GM18907 (cell line): ENCODE measurements at regions not wholly inside any gene's neighbourhood (a gene's known extent, or its start where the extent isn't known, plus 50 kb on each side); places are given as distances from the start of the nearest gene placed in this dataset.
"Not testable (repeated sequence)": the region's sequence is repeated elsewhere in the genome, so short reads cannot be mapped to it uniquely, and the experiment has no call there.

Source experiments
- ATAC-seq: cut with Tn5 transposase; IDR thresholded peaks from one replicate; pipeline ENCODE4 v1.9.1; 2021; ENCODE audit warnings: mild to moderate bottlenecking, moderate library complexity; ENCODE audit not compliant: unreplicated experiment

- no peak for ATAC-seq
Measured at GRCh38 chr15:66864086-66864830, 162.2 kb downstream of the SMAD6 start.

DNA sequence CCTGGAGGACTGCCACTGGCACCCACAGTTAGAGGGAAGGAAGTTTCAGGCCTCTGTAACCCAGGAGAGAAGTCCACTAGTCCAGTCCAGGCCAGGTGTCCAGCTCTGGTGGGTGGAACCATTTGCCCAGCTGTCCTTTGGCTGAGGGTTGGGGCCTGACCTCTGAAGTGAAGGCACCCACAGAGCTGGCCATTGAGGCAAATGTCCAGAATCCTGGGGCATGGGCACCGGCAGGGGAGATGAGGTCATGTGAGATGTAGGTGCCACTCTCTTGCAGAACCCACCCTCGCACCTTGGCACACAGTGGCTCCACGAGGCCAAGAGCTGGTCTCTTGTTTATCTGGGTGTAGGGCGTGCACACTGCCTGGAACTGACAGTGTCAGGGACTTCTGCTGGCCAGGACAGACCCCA is 162.8 kb downstream of the SMAD6 start:
- ATAC-seq: no peak

DNA sequence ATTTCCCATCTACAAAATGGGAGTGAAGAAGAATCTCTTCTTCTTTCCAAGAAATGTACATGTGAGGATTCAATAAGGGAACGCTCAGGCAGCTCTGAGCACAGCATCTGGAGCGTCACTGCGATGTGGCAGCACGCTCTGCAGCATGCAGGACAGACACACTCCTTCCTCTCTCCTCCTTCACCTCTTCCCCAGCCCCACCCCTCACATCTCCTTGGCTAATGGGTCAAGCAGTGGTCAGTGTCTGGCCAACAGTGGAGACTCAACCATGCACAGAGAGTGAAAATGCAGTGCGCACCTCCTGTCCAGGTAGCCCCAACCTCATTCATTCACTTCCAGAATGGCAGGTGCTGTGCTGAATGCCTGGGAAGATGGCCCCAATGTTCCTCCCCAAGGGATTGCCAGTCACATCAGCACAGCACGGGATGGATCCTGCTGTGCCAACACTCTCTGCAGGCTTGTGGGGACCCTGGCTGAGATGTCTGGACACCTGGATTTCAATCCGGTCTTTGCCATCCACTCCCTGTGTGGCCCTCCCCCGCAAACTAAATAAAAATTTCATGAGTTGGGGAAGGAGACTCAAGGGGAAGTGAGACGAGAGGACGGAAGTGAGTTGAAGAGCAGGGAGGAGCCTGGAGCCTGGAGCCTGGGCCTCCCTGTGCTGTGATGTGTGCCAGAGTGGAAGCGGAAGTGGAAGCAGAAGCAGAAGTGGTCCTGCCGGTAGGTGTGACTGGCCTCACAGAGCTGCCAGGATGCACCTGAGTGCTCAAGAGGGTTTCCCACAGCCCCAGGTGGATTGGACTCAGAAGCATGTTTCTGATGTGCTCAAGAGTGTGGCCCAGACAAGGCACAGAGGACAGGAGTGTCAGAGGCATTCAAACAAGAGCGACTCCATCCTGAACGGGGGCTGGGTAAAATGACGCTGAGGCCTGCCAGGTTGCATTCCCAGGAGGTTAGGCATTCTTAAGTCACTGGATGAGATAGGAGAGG is 163.9 kb downstream of the SMAD6 start:
- ATAC-seq: peak; percentile 82

- no peak for ATAC-seq
Measured at GRCh38 chr15:66866656-66867055, 164.6 kb downstream of the SMAD6 start.

DNA sequence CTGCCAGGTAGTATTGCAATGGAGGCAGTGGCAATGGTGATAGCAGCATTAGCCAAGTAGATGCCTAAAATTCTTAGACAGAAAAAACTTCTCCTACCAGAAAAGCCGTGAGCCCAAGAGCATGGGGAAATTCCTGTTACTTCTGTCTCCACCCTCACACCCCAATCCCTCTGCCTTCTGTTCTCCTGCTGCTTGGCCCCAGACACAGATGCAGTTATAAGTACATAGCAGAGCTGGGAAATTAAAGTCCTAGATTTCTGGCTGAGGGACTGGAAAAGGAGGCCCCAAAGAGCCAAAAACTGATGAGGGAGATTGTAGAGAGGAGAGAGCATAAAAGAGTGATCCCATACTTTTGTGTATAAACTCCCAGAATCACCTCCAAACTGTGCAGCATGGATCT is 166.9 kb downstream of the SMAD6 start:
- ATAC-seq: no peak

GRCh38 chr15:66870880-66871388 is 168.9 kb downstream of the SMAD6 start:
- no peak for ATAC-seq

GRCh38 chr15:66872405-66872804 is 170.4 kb downstream of the SMAD6 start:
- ATAC-seq: no peak

DNA sequence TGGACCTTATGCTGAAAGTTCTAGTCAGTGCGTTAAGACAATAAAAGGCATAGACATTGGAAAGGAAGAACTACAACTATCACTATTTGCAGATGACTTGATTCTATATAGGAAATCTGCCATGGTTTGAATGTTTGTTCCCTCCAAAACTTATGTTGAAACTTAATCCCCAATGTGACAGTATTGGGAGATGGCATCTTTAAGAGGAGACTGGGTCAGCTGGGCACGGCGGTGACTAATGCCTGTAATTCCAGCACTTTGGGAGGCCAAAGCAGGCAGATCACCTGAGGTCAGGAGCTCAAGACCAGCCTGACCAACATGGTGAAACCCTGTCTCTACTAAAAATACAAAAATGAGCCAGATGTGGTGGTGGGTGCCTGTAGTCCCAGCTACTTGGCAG is 171.3 kb downstream of the SMAD6 start:
- ATAC-seq: not testable (repeated sequence)

DNA sequence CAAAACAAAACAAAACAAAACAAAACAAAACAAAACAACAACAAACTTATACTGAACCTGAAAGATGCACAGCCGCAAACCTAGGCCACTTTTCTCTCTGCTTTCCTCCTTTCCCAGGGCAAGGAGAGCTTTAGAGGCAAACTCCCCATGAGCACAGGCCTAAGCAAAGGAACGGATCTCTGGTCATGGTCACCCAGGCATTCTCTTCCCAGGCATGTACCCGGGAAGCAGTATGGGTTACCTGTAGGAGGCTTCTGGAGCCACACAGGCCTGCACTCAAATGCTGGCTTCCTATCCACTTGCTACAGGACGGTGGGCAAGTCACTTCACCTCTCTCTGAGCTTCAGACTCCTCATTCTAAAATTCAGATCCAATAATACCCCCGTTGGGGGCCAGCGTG is 171.8 kb downstream of the SMAD6 start:
- no peak for ATAC-seq

DNA sequence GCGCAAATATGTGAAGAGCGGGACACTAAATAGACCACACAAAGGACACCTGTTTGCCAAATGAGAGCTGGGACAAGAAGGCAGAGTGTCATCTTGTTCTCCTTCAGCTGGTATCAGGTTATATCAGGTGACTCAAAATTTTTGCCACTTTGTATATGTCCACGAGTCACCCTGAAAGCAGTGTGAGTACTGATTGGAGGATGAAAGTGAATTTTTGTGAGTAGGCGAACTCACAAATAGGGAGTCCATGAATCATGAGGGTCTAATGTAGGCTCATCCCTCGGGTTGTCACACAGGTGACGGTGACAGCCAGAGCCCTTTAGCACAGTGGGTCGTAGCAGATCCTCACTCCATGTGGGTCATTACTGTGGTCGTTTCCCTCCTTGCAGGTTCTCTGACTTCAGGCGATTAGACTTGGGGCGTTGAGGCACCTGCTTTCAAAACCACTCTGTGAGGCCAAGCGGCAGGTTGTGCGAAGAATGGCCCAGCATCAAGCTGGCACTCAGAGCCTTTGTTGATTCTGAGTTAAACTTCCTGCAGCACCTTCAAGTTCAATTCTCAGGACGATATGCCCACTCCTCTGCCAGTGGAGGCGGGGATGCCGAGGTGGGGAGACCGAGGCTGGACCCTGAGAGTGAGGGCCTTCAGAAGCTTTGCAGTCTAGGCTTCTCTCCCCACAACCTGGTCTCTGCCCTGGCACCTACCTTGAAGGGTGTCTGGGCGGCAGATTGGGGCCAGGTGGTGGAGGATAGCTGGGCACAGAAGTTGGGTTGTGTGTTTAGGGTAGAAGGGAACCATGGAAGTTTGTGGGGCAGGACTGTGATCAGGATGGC is 173.8 kb downstream of the SMAD6 start:
- ATAC-seq: no peak

- no peak for ATAC-seq
Measured at GRCh38 chr15:66876421-66876730, 174.3 kb downstream of the SMAD6 start.

- ATAC-seq: no peak
Measured at GRCh38 chr15:66876731-66877476, 174.9 kb downstream of the SMAD6 start.

DNA sequence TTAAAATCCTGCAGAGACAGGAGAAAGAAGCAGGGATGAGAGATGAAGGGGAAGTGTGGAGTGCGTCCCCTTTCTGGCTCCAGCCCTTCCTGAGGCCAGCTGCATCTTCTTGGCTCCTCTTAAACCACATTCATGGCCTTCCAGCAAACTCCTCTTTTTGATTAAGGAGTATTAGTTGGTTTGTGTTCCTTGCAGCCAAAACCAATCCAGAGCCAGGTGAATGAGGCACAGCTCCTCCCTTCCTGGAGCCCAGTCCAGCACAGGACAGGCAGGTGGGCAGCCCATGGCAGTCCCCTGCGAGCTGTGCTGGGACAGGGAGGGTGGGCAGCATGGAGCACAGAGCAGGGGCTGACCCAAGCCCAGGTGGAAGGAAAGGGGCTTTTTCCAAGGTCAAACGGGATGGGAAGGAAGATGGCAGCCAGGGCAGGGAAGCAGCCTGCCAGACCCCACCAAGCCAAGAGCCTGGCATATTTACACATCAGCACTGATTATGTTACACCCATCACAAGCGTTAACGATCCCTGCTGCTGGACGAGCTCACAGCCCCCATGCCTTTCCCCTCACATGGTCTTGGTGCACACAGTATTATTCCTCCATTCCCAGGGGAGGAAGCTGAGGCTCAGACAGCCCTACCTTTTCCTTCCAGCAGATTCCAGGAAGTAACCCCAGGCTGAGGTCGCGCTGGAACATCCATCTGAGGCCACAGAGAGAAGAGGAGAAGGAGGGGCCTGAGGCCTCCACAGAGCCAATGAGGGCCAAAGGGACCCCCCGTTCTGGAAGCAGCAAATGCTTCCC is 175.6 kb downstream of the SMAD6 start:
- ATAC-seq: no peak

DNA sequence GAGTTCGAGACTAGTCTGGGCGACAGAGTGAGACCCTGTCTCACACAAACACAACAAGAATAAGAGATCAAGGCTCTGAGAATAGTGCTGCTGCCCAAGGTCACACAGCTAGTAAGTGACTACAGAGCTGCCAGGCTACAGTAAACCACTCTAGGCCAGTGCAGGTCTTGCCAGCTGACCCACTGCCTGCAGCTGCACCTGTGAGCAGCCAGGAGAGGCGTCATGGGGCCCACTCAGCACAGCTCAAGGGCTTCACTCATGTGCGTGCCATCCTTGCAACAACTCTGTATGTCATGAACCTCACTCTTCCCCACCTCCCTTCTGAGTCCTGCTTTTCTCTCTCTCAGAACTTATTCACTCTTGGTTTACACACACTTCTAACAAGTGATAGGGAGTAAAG is 176.7 kb downstream of the SMAD6 start:
- ATAC-seq: no peak

GRCh38 chr15:66879531-66880368 is 177.7 kb downstream of the SMAD6 start:
- no peak for ATAC-seq

DNA sequence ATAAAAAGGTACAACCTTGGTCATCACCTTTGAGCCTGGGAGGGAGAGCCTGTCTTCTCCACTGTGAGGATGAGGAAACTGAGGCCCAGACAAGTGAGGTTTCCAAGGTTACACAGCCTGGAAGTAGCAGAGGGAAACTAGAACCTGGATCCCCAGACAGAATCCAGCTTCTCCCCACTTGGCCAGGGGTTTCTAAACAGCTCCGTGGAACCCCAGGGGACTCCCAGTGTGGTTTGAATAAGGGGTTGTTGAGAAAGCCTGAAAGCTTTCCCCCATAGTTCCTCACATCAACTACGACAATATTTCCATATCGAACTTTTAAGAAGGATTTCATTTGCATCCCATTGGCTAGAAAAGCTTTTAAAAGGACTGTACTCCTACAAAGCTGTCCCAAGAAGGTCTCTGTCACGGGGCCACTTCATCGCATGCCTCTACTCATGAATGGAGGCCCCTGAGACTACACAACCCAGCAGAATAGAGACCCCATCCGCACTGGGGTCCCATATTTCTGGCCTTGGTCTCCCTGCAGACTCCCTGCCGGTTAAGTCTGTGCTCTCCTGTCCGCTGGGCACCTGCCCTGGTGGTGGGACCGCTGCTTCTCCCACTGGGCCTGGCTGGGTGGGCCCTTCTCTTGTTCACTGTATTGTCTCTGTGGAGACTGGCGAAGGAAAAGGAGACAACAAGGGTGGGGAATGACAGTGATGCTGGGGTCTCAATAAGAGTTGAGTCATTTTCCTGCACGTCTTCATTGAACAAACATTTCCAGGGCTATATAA is 178.5 kb downstream of the SMAD6 start:
- ATAC-seq: no peak

DNA sequence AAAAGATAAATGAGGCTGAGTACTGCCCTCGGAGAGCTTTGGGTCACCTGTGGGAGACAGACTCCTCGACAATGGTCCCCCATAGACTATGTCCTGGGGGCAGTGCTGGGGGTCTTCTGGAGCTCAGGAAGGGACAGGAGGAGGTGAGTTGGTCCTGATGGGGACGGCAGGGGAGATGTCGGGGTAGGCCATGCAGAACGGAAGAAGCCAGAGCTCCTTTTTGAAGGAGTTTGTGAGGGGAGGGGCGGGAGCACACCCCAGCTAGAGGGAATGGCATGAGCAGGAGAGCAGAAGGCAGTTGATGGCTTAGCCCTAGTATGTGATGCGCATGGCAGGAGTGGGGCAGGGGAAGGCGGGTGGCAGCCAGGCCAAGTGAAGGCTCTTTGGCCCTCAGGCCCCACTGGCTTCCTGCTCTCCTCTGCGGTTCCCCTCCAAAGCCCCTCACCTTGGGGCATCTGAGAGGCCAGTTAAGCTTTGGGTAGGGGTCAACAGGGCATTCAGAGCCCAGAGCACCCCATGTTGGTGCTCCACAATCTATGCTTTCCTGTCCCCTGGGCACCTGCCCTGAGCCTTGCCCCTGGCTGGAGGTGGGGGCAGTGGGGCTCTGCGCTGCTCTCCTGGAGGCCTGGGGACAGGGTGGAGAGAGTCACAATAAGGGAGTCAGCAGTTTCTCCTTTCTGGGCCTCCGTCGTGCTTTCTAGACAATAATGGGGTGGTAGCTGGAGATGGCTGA is 179.3 kb downstream of the SMAD6 start:
- ATAC-seq: no peak
